ENCODE measurements at regions not wholly inside any gene's neighbourhood (a gene's known extent, or its start where the extent isn't known, plus 50 kb on each side); places are given as distances from the start of the nearest gene placed in this dataset.

DNA sequence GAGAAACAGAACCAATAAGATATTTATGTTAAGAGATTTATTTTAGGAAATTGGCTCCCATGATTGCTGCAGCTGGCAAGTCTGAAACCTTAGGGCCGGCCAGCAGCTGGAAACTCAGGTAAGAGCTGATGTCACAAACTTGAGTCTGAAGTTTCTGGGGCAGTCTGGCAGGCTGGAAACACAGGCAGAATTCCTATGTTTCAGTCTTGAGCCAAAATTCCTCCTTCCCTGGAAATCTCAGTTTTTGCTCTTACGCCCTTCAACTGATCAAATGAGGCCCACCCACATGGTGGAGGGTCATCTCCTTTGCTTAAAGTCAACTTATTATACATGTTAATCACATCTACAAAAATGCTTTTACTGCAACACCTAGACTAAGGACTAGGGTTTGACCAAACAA, 184.1 kb downstream of the SOD2 start:
- H3K9me1 ChIP-seq (ENCODE audit: control insufficient read depth, extremely low read depth, insufficient read depth, low read length), result no peaks in the 10 kb centered on the region
- no peaks in the 10 kb centered on the region for H3K79me2 ChIP-seq (ENCODE audit: control insufficient read depth, insufficient read depth, low read length)
- no peak for DNase-seq (ENCODE audit: low read depth, low spot score)
- H3K4me2 ChIP-seq (ENCODE audit: control insufficient read depth, extremely low read depth, insufficient read depth, low read depth, low read length), result no peak overlapping the region
- no peak overlapping the region for H3K4me3 ChIP-seq (ENCODE audit: control insufficient read depth in 2 of 3, extremely low read depth in 1 of 3, insufficient read depth in 2 of 3, low read depth in 1 of 3, low read length in 3 of 3)
- no peak for FAIRE-seq
- H3K9me3 ChIP-seq (ENCODE audit: control insufficient read depth, low read depth, low read length), result no peaks in the 10 kb centered on the region
- dilution Hi-C loops (cut with MboI; ENCODE audit: extremely low pct_ligation_motif_present, low sequenced_read_pairs), result no loop called here
- no peaks in the 10 kb centered on the region for H3K36me3 ChIP-seq (ENCODE audit: control insufficient read depth in 2 of 2, extremely low read depth in 1 of 2, insufficient read depth in 2 of 2, low read length in 2 of 2)
- no peaks in the 10 kb centered on the region for H3K4me1 ChIP-seq (ENCODE audit: control insufficient read depth, extremely low read depth, insufficient read depth, low read length)
- TF ChIP-seq EZH2 (IDR thresholded peaks at IDR 0.05; ENCODE audit: low read length), result no peak
- no peak overlapping the region for H3K27ac ChIP-seq (ENCODE audit: control insufficient read depth, insufficient read depth, low read length)
- no peaks in the 10 kb centered on the region for H4K20me1 ChIP-seq (ENCODE audit: control insufficient read depth, extremely low read depth, insufficient read depth, low read length)
- H2AFZ ChIP-seq (ENCODE audit: control insufficient read depth, low read length), result no peak overlapping the region
- no peak overlapping the region for H3K9ac ChIP-seq (ENCODE audit: control insufficient read depth, extremely low read depth, insufficient read depth, low read length)
- no peaks in the 10 kb centered on the region for H3K27me3 ChIP-seq (ENCODE audit: control insufficient read depth, extremely low read depth, insufficient read depth, low read length)

- FAIRE-seq, result no peak
- no peak for DNase-seq (ENCODE audit: low read depth, low spot score)
- no peaks in the 10 kb centered on the region for H3K27me3 ChIP-seq (ENCODE audit: control insufficient read depth, extremely low read depth, insufficient read depth, low read length)
These were observed 187.0 kb downstream of the SOD2 start for GRCh38 chr6:159506048-159506447.

More at GRCh38 chr6:159506048-159506447, 187.0 kb downstream of the SOD2 start:
- Histone ChIP-seq H3K9me3 (ENCODE audit: control insufficient read depth, low read depth, low read length) (no peaks in the 10 kb centered on the region), H4K20me1 (ENCODE audit: control insufficient read depth, extremely low read depth, insufficient read depth, low read length) (no peaks in the 10 kb centered on the region), H3K36me3 (ENCODE audit: control insufficient read depth in 2 of 2, extremely low read depth in 1 of 2, insufficient read depth in 2 of 2, low read length in 2 of 2) (no peaks in the 10 kb centered on the region), H3K4me1 (ENCODE audit: control insufficient read depth, extremely low read depth, insufficient read depth, low read length) (no peaks in the 10 kb centered on the region), H2AFZ (ENCODE audit: control insufficient read depth, low read length) (no peak overlapping the region), H3K9me1 (ENCODE audit: control insufficient read depth, extremely low read depth, insufficient read depth, low read length) (no peaks in the 10 kb centered on the region), H3K27ac (ENCODE audit: control insufficient read depth, insufficient read depth, low read length) (no peak overlapping the region), H3K4me3 (ENCODE audit: control insufficient read depth in 2 of 3, extremely low read depth in 1 of 3, insufficient read depth in 2 of 3, low read depth in 1 of 3, low read length in 3 of 3) (no peak overlapping the region), H3K79me2 (ENCODE audit: control insufficient read depth, insufficient read depth, low read length) (no peaks in the 10 kb centered on the region), H3K4me2 (ENCODE audit: control insufficient read depth, extremely low read depth, insufficient read depth, low read depth, low read length) (no peak overlapping the region), H3K9ac (ENCODE audit: control insufficient read depth, extremely low read depth, insufficient read depth, low read length) (no peak overlapping the region)
- dilution Hi-C loops (cut with MboI; ENCODE audit: extremely low pct_ligation_motif_present, low sequenced_read_pairs), result no loop called here
- no peak for TF ChIP-seq EZH2 (IDR thresholded peaks at IDR 0.05; ENCODE audit: low read length)
- TF ChIP-seq, protein P1, sequence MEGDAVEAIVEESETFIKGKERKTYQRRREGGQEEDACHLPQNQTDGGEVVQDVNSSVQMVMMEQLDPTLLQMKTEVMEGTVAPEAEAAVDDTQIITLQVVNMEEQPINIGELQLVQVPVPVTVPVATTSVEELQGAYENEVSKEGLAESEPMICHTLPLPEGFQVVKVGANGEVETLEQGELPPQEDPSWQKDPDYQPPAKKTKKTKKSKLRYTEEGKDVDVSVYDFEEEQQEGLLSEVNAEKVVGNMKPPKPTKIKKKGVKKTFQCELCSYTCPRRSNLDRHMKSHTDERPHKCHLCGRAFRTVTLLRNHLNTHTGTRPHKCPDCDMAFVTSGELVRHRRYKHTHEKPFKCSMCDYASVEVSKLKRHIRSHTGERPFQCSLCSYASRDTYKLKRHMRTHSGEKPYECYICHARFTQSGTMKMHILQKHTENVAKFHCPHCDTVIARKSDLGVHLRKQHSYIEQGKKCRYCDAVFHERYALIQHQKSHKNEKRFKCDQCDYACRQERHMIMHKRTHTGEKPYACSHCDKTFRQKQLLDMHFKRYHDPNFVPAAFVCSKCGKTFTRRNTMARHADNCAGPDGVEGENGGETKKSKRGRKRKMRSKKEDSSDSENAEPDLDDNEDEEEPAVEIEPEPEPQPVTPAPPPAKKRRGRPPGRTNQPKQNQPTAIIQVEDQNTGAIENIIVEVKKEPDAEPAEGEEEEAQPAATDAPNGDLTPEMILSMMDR (optimal IDR thresholded peaks at IDR 0.05 in 1 of 3, IDR thresholded peaks at IDR 0.05 in 1 of 3, conservative IDR thresholded peaks at IDR 0.05 in 1 of 3; ENCODE audit: extremely low read depth in 1 of 3, insufficient read depth in 2 of 3, low read length in 3 of 3), result no peak

Data from keratinocyte (primary cell).